GM12873 (cell line): ENCODE measurements at regions not wholly inside any gene's neighbourhood (a gene's known extent, or its start where the extent isn't known, plus 50 kb on each side); places are given as distances from the start of the nearest gene placed in this dataset.

Source experiments
- CTCF ChIP-seq: IDR thresholded peaks from 2 replicates; pipeline ENCODE4 v1.5.1; 2012; ENCODE audit warnings: low read depth, mild to moderate bottlenecking, moderate library complexity, low read length, control low read depth; ENCODE audit not compliant: insufficient read depth; ENCODE audit errors: missing control alignments

GRCh38 chr13:33446821-33447725, 161.5 kb upstream of the STARD13 start:
- TF ChIP-seq CTCF, result no peak

GRCh38 chr13:33448889-33449288, 163.3 kb upstream of the STARD13 start:
- TF ChIP-seq CTCF, result no peak

DNA sequence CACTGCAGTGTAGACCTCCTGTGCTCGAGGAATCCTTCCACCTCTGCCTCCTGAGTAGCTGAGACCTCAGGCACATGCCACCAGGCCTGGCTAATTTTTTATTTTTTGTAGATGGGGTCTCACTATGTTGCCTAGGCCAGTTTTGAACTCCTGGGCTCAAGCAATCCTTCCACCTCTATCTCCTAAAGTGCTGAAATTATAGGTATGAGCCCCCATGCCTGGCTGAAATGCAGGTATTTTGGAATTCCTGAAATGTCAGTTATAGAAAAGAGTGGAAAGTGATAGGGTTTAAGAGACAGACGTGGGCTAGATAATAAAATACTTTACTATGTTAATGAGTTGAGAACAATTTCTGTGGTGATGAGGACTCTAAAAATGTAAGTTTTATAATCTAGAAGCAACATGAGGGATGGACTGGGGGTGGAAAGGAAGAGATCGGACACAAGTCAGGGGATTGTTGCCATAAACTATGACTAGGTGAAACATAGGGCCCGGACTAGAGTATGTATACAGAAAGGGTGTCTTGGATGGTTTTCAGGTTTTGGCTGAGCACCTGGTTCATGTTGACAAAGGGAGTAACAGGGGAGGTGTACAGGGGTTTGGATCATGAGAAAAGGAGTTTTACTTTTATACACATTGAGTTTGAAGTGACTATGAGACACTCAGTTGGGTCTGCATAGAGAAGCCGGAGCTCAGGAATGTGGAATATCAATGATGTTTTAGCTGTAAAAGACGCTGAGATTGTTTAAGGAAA, 165.6 kb upstream of the STARD13 start:
- no peak for TF ChIP-seq CTCF

GRCh38 chr13:33452873-33453517, 167.4 kb upstream of the STARD13 start:
- no peak for TF ChIP-seq CTCF

- no peak for TF ChIP-seq CTCF
These were observed 168.4 kb upstream of the STARD13 start for GRCh38 chr13:33453936-33454335.

DNA sequence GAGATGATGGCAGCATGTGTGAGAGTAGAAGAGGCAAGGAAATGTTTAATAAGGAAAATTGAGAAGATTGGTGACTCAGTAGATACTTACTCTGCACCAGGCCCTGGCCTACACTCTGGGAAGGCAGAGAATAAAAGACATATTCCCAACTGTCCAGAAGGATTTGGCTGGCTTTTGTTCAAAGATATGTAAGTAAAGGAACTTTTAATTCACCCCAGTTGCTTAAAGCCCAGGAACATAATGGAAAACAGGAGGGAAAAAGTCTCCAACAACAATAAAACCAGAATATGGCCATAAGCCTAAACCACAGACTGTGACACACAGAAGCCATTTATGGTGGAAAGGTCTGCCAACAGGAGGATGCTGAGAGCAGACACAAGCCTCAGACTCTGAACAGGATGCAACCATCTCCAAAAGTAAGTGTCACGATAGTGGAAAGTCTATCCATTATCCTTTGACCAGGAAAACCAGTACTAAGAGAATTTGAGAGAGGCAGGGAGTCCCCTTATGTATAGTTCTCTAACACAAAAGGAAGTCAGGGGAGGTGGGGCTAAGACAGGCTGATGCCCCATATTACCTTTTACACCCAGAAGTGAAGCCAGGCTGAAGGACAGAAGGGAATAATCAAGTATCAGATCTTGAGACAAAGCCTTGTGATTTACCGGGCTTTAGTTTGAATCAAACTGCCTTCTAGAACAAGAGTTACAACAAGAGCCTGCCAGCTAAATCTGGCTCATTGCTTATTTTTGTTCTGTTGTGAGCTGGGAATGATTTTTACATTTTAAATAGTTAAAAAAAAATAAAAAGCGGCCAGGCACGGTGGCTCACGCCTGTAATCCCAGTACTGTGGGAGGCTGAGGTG, 169.5 kb upstream of the STARD13 start:
- TF ChIP-seq CTCF, result no peak
